Ovary (tissue), 3 donors: ENCODE measurements at regions not wholly inside any gene's neighbourhood (a gene's known extent, or its start where the extent isn't known, plus 50 kb on each side); places are given as distances from the start of the nearest gene placed in this dataset.

Source experiments
- CTCF ChIP-seq, 3 donors: fragments of 450-650 bp in 2 of 3; fragments of 200-600 bp in 1 of 3; IDR thresholded peaks; one replicate each; pipeline versions ENCODE4 v1.5.1 to v1.8.0; 2016 to 2022; ENCODE audit warnings: antibody characterized with exemption in 3 of 3, mild to moderate bottlenecking in 1 of 3
- EP300 ChIP-seq: sonication (generic); formaldehyde crosslinking; IDR thresholded peaks from one replicate; pipeline ENCODE4 v1.6.1; 2017; ENCODE audit warnings: antibody characterized with exemption
- POLR2A ChIP-seq: fragments of 450-650 bp; IDR thresholded peaks from one replicate; pipeline ENCODE4 v1.6.1; 2017; ENCODE audit warnings: antibody characterized with exemption, mild to moderate bottlenecking, moderate library complexity
- donor health status: DM: no; HTN: no; CAD: no.

- TF ChIP-seq CTCF (IDR thresholded peaks at IDR 0.05) (no peak), POLR2A (no peak), EP300 (no peak)
Observed at GRCh38 chr11:33638608-33639007, 62.0 kb downstream of the C11orf91 start.
